ENCODE measurements at regions not wholly inside any gene's neighbourhood (a gene's known extent, or its start where the extent isn't known, plus 50 kb on each side); places are given as distances from the start of the nearest gene placed in this dataset.

DNA sequence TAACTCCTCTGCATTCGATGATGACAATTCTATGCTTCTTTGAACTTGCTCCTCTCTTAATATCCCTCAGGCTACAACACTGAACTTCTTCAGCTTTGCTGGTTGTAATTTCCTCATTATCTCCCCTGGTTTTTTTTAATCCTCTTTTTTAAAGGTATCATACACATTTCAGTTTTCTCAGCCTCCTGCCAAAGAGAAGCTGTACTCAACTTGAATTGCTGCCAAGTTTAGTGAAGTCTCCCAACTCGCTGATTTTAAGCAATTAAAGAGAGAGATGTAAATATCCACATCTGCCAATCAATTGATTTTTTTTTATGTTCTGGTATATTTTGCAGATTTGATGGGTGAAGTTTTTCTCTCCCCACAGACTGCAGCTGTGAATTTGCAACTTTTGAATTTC lies 817.8 kb downstream of the GALC start:
- TF ChIP-seq MXI1 (conservative IDR thresholded peaks at IDR 0.05; ENCODE audit: poor library complexity, severe bottlenecking) (no peak), RAD21 (conservative IDR thresholded peaks at IDR 0.05) (no peak), EZH2 (IDR thresholded peaks at IDR 0.05; ENCODE audit: borderline replicate concordance, insufficient read depth, low read length, poor library complexity, severe bottlenecking) (no peak), SMC3 (conservative IDR thresholded peaks at IDR 0.05; ENCODE audit: poor library complexity) (no peak), EP300 (conservative IDR thresholded peaks at IDR 0.05; ENCODE audit: poor library complexity, severe bottlenecking) (no peak)
- TF ChIP-seq, protein P1, sequence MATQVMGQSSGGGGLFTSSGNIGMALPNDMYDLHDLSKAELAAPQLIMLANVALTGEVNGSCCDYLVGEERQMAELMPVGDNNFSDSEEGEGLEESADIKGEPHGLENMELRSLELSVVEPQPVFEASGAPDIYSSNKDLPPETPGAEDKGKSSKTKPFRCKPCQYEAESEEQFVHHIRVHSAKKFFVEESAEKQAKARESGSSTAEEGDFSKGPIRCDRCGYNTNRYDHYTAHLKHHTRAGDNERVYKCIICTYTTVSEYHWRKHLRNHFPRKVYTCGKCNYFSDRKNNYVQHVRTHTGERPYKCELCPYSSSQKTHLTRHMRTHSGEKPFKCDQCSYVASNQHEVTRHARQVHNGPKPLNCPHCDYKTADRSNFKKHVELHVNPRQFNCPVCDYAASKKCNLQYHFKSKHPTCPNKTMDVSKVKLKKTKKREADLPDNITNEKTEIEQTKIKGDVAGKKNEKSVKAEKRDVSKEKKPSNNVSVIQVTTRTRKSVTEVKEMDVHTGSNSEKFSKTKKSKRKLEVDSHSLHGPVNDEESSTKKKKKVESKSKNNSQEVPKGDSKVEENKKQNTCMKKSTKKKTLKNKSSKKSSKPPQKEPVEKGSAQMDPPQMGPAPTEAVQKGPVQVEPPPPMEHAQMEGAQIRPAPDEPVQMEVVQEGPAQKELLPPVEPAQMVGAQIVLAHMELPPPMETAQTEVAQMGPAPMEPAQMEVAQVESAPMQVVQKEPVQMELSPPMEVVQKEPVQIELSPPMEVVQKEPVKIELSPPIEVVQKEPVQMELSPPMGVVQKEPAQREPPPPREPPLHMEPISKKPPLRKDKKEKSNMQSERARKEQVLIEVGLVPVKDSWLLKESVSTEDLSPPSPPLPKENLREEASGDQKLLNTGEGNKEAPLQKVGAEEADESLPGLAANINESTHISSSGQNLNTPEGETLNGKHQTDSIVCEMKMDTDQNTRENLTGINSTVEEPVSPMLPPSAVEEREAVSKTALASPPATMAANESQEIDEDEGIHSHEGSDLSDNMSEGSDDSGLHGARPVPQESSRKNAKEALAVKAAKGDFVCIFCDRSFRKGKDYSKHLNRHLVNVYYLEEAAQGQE (IDR thresholded peaks at IDR 0.05; ENCODE audit: borderline replicate concordance) = no peak
- Histone ChIP-seq H3F3A (ENCODE audit: insufficient read depth, low read length, poor library complexity, severe bottlenecking) (no peaks in the 10 kb centered on the region), H3K27ac (ENCODE audit: low read length) (no peak overlapping the region), H2AFZ (ENCODE audit: low read depth, low read length) (no peak overlapping the region), H3K9me2 (ENCODE audit: insufficient read depth, low read length) (no peaks in the 10 kb centered on the region), H3K36me3 (ENCODE audit: insufficient read depth, low read length) (no peaks in the 10 kb centered on the region), H3K79me2 (replicated peaks; ENCODE audit: insufficient read depth, low read length) (no peaks in the 10 kb centered on the region), H3K27me3 (ENCODE audit: insufficient read depth, low read depth, low read length) (peaks cover 63% of the 10 kb centered on the region), H3K4me3 (ENCODE audit: low read length) (no peak overlapping the region), H3K9ac (ENCODE audit: low read length) (no peak overlapping the region), H4K20me1 (ENCODE audit: insufficient read depth) (no peaks in the 10 kb centered on the region), H3K4me2 (ENCODE audit: low read length) (no peak overlapping the region), H3K9me3 (ENCODE audit: low read length) (no peaks in the 10 kb centered on the region)

DNA sequence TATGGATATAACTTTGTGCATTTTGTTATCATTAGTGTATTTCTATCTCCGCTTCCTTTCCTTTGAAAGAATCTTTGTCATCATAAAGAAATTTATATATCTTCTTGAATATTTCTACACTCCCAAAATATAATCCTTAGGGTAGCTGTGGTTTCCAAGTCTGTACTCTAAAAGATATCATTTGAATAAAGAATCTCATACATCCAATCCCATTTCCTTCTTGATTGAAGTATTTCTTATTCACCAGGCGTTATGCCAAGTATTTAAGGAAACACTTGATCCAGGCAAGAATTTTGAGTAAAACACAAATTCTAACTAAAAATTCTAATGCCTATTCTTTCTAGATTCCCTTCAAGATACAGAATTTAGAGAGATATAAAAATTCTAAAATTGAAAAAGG lies 821.8 kb downstream of the GALC start:
- H3K4me2 ChIP-seq (ENCODE audit: low read length) = no peak overlapping the region
- no peak overlapping the region for H3K27ac ChIP-seq (ENCODE audit: low read length)
- peaks cover 88% of the 10 kb centered on the region for H3K27me3 ChIP-seq (ENCODE audit: insufficient read depth, low read depth, low read length)
- no peaks in the 10 kb centered on the region for H4K20me1 ChIP-seq (ENCODE audit: insufficient read depth)
- H3K9me3 ChIP-seq (ENCODE audit: low read length) = no peaks in the 10 kb centered on the region
- no peak overlapping the region for H3K9ac ChIP-seq (ENCODE audit: low read length)
- H3K9me2 ChIP-seq (ENCODE audit: insufficient read depth, low read length) = no peaks in the 10 kb centered on the region
- H3K36me3 ChIP-seq (ENCODE audit: insufficient read depth, low read length) = no peaks in the 10 kb centered on the region
- no peaks in the 10 kb centered on the region for H3K79me2 ChIP-seq (replicated peaks; ENCODE audit: insufficient read depth, low read length)
- H2AFZ ChIP-seq (ENCODE audit: low read depth, low read length) = no peak overlapping the region
- no peaks in the 10 kb centered on the region for H3F3A ChIP-seq (ENCODE audit: insufficient read depth, low read length, poor library complexity, severe bottlenecking)
- TF ChIP-seq, protein P1 (IDR thresholded peaks at IDR 0.05; ENCODE audit: borderline replicate concordance) = no peak
- TF ChIP-seq, protein P2, sequence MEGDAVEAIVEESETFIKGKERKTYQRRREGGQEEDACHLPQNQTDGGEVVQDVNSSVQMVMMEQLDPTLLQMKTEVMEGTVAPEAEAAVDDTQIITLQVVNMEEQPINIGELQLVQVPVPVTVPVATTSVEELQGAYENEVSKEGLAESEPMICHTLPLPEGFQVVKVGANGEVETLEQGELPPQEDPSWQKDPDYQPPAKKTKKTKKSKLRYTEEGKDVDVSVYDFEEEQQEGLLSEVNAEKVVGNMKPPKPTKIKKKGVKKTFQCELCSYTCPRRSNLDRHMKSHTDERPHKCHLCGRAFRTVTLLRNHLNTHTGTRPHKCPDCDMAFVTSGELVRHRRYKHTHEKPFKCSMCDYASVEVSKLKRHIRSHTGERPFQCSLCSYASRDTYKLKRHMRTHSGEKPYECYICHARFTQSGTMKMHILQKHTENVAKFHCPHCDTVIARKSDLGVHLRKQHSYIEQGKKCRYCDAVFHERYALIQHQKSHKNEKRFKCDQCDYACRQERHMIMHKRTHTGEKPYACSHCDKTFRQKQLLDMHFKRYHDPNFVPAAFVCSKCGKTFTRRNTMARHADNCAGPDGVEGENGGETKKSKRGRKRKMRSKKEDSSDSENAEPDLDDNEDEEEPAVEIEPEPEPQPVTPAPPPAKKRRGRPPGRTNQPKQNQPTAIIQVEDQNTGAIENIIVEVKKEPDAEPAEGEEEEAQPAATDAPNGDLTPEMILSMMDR (IDR thresholded peaks at IDR 0.05; ENCODE audit: poor library complexity, severe bottlenecking) = no peak
- no peak for TF ChIP-seq MXI1 (conservative IDR thresholded peaks at IDR 0.05; ENCODE audit: poor library complexity, severe bottlenecking)
- TF ChIP-seq RAD21 (conservative IDR thresholded peaks at IDR 0.05) = no peak
- TF ChIP-seq EZH2 (IDR thresholded peaks at IDR 0.05; ENCODE audit: borderline replicate concordance, insufficient read depth, low read length, poor library complexity, severe bottlenecking) = no peak
- no peak for TF ChIP-seq POLR2AphosphoS5 (IDR thresholded peaks at IDR 0.05)
- no peak for TF ChIP-seq TAF1 (IDR thresholded peaks at IDR 0.05; ENCODE audit: low read depth)
- no peak for TF ChIP-seq EP300 (conservative IDR thresholded peaks at IDR 0.05; ENCODE audit: poor library complexity, severe bottlenecking)
- no peak for TF ChIP-seq SMC3 (conservative IDR thresholded peaks at IDR 0.05; ENCODE audit: poor library complexity)
- no peak overlapping the region for H3K4me3 ChIP-seq (ENCODE audit: low read length)
